ENCODE measurements at regions not wholly inside any gene's neighbourhood (a gene's known extent, or its start where the extent isn't known, plus 50 kb on each side); places are given as distances from the start of the nearest gene placed in this dataset.

- Histone ChIP-seq H3K27ac (ENCODE audit: low read depth, low read length) (no peak overlapping the region), H4K20me1 (ENCODE audit: insufficient read depth) (no peaks in the 10 kb centered on the region; the same call in 1 of the 2 replicates), H3K9me2 (ENCODE audit: insufficient read depth) (no peaks in the 10 kb centered on the region), H3K79me2 (ENCODE audit: insufficient read depth, low read length) (no peaks in the 10 kb centered on the region), H3K9me3 (ENCODE audit: control insufficient read depth in 1 of 2, insufficient read depth in 1 of 2, low read depth in 1 of 2, low read length in 2 of 2) (no peaks in the 10 kb centered on the region), H3K36me3 (ENCODE audit: control insufficient read depth in 1 of 2, insufficient read depth in 2 of 2, low read length in 2 of 2) (no peaks in the 10 kb centered on the region), H3K27me3 (ENCODE audit: insufficient read depth, low read length) (no peaks in the 10 kb centered on the region), H3K4me1 (ENCODE audit: control insufficient read depth in 1 of 2, insufficient read depth in 2 of 2, low read length in 2 of 2) (no peaks in the 10 kb centered on the region), H3K9ac (ENCODE audit: low read length) (no peak overlapping the region), H3K4me3 (replicated peaks in 1 of 2; ENCODE audit: low read depth in 1 of 2, low read length in 2 of 2) (no peak overlapping the region), H2AFZ (ENCODE audit: low read depth, low read length, poor library complexity, severe bottlenecking) (no peak overlapping the region), H3K4me2 (ENCODE audit: low read length) (no peak overlapping the region)
- TF ChIP-seq ATF3 (IDR thresholded peaks at IDR 0.05) (no peak), EGR1 (IDR thresholded peaks at IDR 0.05; ENCODE audit: low read depth) (no peak), SIN3A (IDR thresholded peaks at IDR 0.05; ENCODE audit: low read depth) (no peak), SP1 (IDR thresholded peaks at IDR 0.05; ENCODE audit: low read depth) (no peak), CEBPB (IDR thresholded peaks at IDR 0.05; ENCODE audit: low read depth) (no peak), RAD21 (IDR thresholded peaks at IDR 0.05; ENCODE audit: low read depth) (no peak), ELF1 (IDR thresholded peaks at IDR 0.05; ENCODE audit: borderline replicate concordance, low read depth) (no peak), EZH2phosphoT487 (IDR thresholded peaks at IDR 0.05; ENCODE audit: borderline replicate concordance) (no peak), ZNF274 (IDR thresholded peaks at IDR 0.05; ENCODE audit: low read depth, low read length) (no peak), TCF7L2 (IDR thresholded peaks at IDR 0.05; ENCODE audit: borderline replicate concordance, extremely low read depth, insufficient read depth, insufficient read length) (no peak)
- TF ChIP-seq, protein P1, sequence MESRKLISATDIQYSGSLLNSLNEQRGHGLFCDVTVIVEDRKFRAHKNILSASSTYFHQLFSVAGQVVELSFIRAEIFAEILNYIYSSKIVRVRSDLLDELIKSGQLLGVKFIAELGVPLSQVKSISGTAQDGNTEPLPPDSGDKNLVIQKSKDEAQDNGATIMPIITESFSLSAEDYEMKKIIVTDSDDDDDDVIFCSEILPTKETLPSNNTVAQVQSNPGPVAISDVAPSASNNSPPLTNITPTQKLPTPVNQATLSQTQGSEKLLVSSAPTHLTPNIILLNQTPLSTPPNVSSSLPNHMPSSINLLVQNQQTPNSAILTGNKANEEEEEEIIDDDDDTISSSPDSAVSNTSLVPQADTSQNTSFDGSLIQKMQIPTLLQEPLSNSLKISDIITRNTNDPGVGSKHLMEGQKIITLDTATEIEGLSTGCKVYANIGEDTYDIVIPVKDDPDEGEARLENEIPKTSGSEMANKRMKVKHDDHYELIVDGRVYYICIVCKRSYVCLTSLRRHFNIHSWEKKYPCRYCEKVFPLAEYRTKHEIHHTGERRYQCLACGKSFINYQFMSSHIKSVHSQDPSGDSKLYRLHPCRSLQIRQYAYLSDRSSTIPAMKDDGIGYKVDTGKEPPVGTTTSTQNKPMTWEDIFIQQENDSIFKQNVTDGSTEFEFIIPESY (IDR thresholded peaks at IDR 0.05; ENCODE audit: extremely low read depth, insufficient replicate concordance, low read length): no peak
- TF ChIP-seq, protein P2, sequence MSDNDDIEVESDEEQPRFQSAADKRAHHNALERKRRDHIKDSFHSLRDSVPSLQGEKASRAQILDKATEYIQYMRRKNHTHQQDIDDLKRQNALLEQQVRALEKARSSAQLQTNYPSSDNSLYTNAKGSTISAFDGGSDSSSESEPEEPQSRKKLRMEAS (IDR thresholded peaks at IDR 0.05): no peak
- TF ChIP-seq, protein P3, sequence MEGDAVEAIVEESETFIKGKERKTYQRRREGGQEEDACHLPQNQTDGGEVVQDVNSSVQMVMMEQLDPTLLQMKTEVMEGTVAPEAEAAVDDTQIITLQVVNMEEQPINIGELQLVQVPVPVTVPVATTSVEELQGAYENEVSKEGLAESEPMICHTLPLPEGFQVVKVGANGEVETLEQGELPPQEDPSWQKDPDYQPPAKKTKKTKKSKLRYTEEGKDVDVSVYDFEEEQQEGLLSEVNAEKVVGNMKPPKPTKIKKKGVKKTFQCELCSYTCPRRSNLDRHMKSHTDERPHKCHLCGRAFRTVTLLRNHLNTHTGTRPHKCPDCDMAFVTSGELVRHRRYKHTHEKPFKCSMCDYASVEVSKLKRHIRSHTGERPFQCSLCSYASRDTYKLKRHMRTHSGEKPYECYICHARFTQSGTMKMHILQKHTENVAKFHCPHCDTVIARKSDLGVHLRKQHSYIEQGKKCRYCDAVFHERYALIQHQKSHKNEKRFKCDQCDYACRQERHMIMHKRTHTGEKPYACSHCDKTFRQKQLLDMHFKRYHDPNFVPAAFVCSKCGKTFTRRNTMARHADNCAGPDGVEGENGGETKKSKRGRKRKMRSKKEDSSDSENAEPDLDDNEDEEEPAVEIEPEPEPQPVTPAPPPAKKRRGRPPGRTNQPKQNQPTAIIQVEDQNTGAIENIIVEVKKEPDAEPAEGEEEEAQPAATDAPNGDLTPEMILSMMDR (IDR thresholded peaks at IDR 0.05 in 2 of 3, conservative IDR thresholded peaks at IDR 0.05 in 1 of 3; ENCODE audit: borderline replicate concordance in 1 of 3, insufficient read depth in 1 of 3, low read depth in 2 of 3, low read length in 2 of 3): no peak
- DNase-seq (ENCODE audit: low read depth, low spot score): no peak
- ChIA-PET RAD21 (ENCODE audit: low non-redundant PET in 1 of 2, low total read pairs in 2 of 2, uncharacterized antibody in 2 of 2, unreplicated experiment in 2 of 2) (no interaction called here), POLR2A (no interaction called here), CTCF (no interaction called here)
- intact Hi-C loops (cut with micrococcal nuclease): no loop called here
- no TSS peak for BruUV-seq (replicated peaks)
- ATAC-seq: no peak
Measured at GRCh38 chr7:18191341-18191740, 163.7 kb upstream of the PRPS1L1 start.
